ENCODE measurements at regions not wholly inside any gene's neighbourhood (a gene's known extent, or its start where the extent isn't known, plus 50 kb on each side); places are given as distances from the start of the nearest gene placed in this dataset.

DNA sequence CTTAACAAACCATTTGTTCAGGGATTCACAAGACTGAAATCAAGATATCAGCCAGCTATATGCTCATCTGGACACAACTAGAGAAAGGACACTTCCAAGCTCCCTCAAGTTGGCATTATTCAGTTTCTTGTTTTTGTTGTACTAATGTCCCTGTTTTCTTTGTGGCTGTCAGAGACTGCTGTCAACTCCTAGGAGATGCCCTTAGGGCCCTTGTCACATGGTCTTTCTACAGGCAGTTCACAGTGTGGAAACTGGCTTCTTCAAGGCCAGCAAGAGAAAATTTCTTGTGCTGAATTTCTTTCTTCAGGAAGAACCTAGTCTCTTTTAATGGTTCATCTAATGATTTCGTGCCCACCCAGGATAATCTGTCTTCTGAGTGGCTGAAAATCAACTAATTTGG is 677.2 kb upstream of the MAN1A1 start:
- intact Hi-C loops (cut with DNase I), result no loop called here
- FAIRE-seq (no peak), ATAC-seq (no peak), DNase-seq (no peak)
- TF ChIP-seq, protein P1, sequence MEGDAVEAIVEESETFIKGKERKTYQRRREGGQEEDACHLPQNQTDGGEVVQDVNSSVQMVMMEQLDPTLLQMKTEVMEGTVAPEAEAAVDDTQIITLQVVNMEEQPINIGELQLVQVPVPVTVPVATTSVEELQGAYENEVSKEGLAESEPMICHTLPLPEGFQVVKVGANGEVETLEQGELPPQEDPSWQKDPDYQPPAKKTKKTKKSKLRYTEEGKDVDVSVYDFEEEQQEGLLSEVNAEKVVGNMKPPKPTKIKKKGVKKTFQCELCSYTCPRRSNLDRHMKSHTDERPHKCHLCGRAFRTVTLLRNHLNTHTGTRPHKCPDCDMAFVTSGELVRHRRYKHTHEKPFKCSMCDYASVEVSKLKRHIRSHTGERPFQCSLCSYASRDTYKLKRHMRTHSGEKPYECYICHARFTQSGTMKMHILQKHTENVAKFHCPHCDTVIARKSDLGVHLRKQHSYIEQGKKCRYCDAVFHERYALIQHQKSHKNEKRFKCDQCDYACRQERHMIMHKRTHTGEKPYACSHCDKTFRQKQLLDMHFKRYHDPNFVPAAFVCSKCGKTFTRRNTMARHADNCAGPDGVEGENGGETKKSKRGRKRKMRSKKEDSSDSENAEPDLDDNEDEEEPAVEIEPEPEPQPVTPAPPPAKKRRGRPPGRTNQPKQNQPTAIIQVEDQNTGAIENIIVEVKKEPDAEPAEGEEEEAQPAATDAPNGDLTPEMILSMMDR (IDR thresholded peaks at IDR 0.05), result no peak
- WGBS, 2 donors, result 55% methylated on average over 1 of the region's 1 CpG
- Histone ChIP-seq H3K36me3 (no peaks in the 10 kb centered on the region), H3K4me3 (no peak overlapping the region), H3K27ac (no peak overlapping the region), H3K4me1 (no peaks in the 10 kb centered on the region), H3K27me3 (no peaks in the 10 kb centered on the region), H3K9me3 (no peaks in the 10 kb centered on the region)

DNA sequence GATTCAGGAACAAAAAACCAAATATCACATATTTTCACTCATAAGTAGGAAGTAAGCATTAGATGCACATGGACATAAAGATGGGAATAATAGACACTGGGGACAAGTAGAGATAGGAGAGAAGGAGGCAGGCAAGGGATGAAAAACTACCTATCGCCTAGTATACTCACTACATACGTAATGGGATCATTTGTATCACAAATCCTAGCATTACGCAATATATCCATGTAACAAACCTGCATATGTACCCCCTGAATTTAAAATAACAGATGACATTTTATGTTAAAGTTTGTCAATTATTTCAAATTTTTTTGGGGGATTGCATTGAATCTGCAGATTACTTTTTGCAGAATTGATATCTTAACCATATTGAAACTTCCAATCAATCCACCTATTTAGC is 660.5 kb upstream of the MAN1A1 start:
- ATAC-seq (no peak), FAIRE-seq (no peak), DNase-seq (no peak)
- TF ChIP-seq, protein P1 (IDR thresholded peaks at IDR 0.05), result no peak
- intact Hi-C loops (cut with DNase I), result no loop called here
- Histone ChIP-seq H3K36me3 (no peaks in the 10 kb centered on the region), H3K4me3 (no peak overlapping the region), H3K27ac (no peak overlapping the region), H3K9me3 (no peaks in the 10 kb centered on the region), H3K27me3 (no peaks in the 10 kb centered on the region), H3K4me1 (no peaks in the 10 kb centered on the region)
- WGBS, 2 donors, result 92 to 97% methylated on average over 3 of the region's 3 CpGs

DNA sequence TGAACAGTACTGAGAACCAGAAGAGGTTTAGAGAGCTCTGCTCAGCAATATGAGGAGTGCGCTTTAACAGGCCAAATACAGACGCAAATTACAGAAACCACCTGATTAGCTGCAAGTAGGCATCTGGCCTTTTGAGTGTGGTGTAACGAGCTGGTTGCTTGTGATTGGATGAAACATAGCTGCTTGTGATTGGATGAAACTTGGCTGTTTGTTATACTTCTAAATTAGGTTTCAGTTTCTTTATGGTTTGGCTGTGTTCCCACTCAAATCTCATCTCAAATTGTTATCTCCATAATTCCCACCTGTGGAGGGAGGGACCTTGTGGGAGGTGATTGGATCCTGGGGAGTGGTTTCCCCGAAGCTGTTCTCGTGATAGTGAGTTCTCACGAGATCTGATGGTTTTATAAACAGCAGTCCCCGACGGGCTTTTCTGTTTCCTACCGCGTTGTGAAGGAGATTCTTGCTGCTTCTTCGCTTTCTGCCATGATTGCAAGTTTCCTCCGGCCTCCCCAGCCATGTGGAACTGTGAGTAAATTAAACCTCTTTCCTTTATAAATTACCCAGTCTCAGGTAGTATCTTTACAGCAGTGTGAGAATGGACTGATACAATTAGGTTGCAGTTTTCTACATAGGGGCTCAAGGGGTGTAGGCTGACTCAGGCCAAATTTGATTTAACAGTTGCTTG is 655.9 kb upstream of the MAN1A1 start:
- Histone ChIP-seq H3K9me3 (no peaks in the 10 kb centered on the region), H3K36me3 (no peaks in the 10 kb centered on the region), H3K27me3 (no peaks in the 10 kb centered on the region), H3K27ac (no peak overlapping the region), H3K4me3 (no peak overlapping the region), H3K4me1 (no peaks in the 10 kb centered on the region)
- DNase-seq, result no peak
- ATAC-seq, result no peak
- intact Hi-C loops (cut with DNase I), result no loop called here
- 89 to 93% methylated on average over 12 of the region's 12 CpGs for WGBS, 2 donors
- TF ChIP-seq, protein P1 (IDR thresholded peaks at IDR 0.05), result no peak
- no peak for FAIRE-seq

DNA sequence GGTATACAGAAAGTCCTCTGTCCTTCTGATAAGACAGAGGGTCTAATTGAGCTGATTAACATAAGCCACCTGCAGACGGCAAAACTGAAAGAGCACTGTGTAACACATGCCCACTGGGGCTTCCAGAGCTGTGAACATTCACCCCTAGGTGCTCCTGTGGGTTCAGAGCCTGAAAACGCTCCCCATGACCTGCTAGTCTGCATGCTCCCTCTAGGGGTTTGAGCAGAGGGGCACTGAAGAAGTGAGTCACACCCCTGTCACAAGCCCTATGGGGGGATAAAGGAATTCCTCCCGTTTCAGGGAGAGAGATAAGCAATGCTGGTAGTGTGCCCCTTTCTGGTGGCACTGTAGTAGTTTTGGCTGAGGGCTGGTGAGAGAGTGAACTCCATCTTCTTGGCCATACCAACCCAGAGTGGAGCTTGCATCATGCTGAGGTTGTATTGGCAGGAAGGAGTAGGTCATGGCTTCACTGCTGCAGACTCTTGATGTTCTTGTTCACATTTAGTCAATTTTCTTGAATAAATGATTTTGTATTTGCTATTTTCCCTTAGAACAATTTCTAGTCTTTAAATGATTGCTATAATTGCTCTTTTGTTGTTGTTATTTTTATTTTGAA is 637.5 kb upstream of the MAN1A1 start:
- Histone ChIP-seq H3K9me3 (no peaks in the 10 kb centered on the region), H3K36me3 (no peaks in the 10 kb centered on the region), H3K27me3 (no peaks in the 10 kb centered on the region), H3K27ac (no peak overlapping the region), H3K4me1 (no peaks in the 10 kb centered on the region), H3K4me3 (no peak overlapping the region)
- no peak for DNase-seq
- no peak for FAIRE-seq
- TF ChIP-seq, protein P1 (IDR thresholded peaks at IDR 0.05), result no peak
- no peak for ATAC-seq
- 60 to 63% methylated on average over 3 of the region's 3 CpGs for WGBS, 2 donors
- intact Hi-C loops (cut with DNase I), result no loop called here
